ENCODE measurements at regions not wholly inside any gene's neighbourhood (a gene's known extent, or its start where the extent isn't known, plus 50 kb on each side); places are given as distances from the start of the nearest gene placed in this dataset.
"Not testable (repeated sequence)": the region's sequence is repeated elsewhere in the genome, so short reads cannot be mapped to it uniquely, and the experiment has no call there.

- not testable (repeated sequence) for H4K91ac ChIP-seq (ENCODE audit: low read length); H3K79me1 ChIP-seq (replicated peaks; ENCODE audit: low read length, poor library complexity, severe bottlenecking); H2BK5ac ChIP-seq (ENCODE audit: low read depth, low read length, poor library complexity, severe bottlenecking); H3K14ac ChIP-seq (ENCODE audit: low read length in 2 of 2); H2BK12ac ChIP-seq (ENCODE audit: low read length in 2 of 2); H2AK5ac ChIP-seq (ENCODE audit: low read length, severe bottlenecking); H3K27me3 ChIP-seq (ENCODE audit: control insufficient read depth in 1 of 2, insufficient read depth in 1 of 2, low read length in 2 of 2); H3K4ac ChIP-seq (ENCODE audit: low read depth in 1 of 2, low read length in 2 of 2); DNase-seq; H3K9ac ChIP-seq (ENCODE audit: low read length); H2BK15ac ChIP-seq (ENCODE audit: low read depth, poor library complexity, severe bottlenecking); H3K9me3 ChIP-seq (ENCODE audit: control insufficient read depth, low read length); H3K4me1 ChIP-seq (ENCODE audit: control insufficient read depth, insufficient read depth, low read depth, low read length); H2AFZ ChIP-seq (ENCODE audit: low read depth, low read length); H3K4me3 ChIP-seq (ENCODE audit: insufficient read depth in 1 of 2, low read depth in 1 of 2, low read length in 2 of 2); H3K23ac ChIP-seq (ENCODE audit: low read length in 2 of 2); H3K18ac ChIP-seq (ENCODE audit: low read depth in 1 of 2, low read length in 2 of 2); H3K36me3 ChIP-seq (ENCODE audit: control insufficient read depth in 1 of 2, insufficient read depth in 2 of 2, low read depth in 1 of 2, low read length in 2 of 2); H2BK120ac ChIP-seq (ENCODE audit: low read depth, low read length); H3K4me2 ChIP-seq (ENCODE audit: low read length, poor library complexity, severe bottlenecking); H3K27ac ChIP-seq (ENCODE audit: low read length, poor library complexity, severe bottlenecking); H4K8ac ChIP-seq (ENCODE audit: low read length)
- 74% methylated on average over 3 of the region's 3 CpGs for WGBS
Observed at GRCh38 chr7:115789473-115789872, 241.1 kb downstream of the TFEC start.

- no CpG with 5 or more reads among the region's 1 CpG for WGBS
- Histone ChIP-seq H4K91ac (ENCODE audit: low read length) (no peak overlapping the region), H2AFZ (ENCODE audit: low read depth, low read length) (no peak overlapping the region), H3K36me3 (ENCODE audit: control insufficient read depth in 1 of 2, insufficient read depth in 2 of 2, low read depth in 1 of 2, low read length in 2 of 2) (no peaks in the 10 kb centered on the region), H4K8ac (ENCODE audit: low read length) (no peak overlapping the region), H3K79me1 (replicated peaks; ENCODE audit: low read length, poor library complexity, severe bottlenecking) (no peaks in the 10 kb centered on the region), H3K4me1 (ENCODE audit: control insufficient read depth, insufficient read depth, low read depth, low read length) (no peaks in the 10 kb centered on the region), H3K4ac (ENCODE audit: low read depth in 1 of 2, low read length in 2 of 2) (no peak overlapping the region), H2BK120ac (ENCODE audit: low read depth, low read length) (no peak overlapping the region), H2BK12ac (ENCODE audit: low read length in 2 of 2) (no peak overlapping the region), H3K9me3 (ENCODE audit: control insufficient read depth, low read length) (no peaks in the 10 kb centered on the region), H2BK15ac (ENCODE audit: low read depth, poor library complexity, severe bottlenecking) (no peak overlapping the region), H3K23ac (ENCODE audit: low read length in 2 of 2) (no peak overlapping the region), H3K4me3 (ENCODE audit: insufficient read depth in 1 of 2, low read depth in 1 of 2, low read length in 2 of 2) (no peak overlapping the region), H3K14ac (ENCODE audit: low read length in 2 of 2) (no peak overlapping the region), H3K9ac (ENCODE audit: low read length) (no peak overlapping the region), H3K27me3 (ENCODE audit: control insufficient read depth in 1 of 2, insufficient read depth in 1 of 2, low read length in 2 of 2) (no peaks in the 10 kb centered on the region), H3K27ac (ENCODE audit: low read length, poor library complexity, severe bottlenecking) (no peak overlapping the region), H3K4me2 (ENCODE audit: low read length, poor library complexity, severe bottlenecking) (no peak overlapping the region), H2AK5ac (ENCODE audit: low read length, severe bottlenecking) (no peak overlapping the region), H2BK5ac (ENCODE audit: low read depth, low read length, poor library complexity, severe bottlenecking) (no peak overlapping the region), H3K18ac (ENCODE audit: low read depth in 1 of 2, low read length in 2 of 2) (no peak overlapping the region)
- no peak for DNase-seq
Observed at GRCh38 chr7:115782696-115783490, 247.7 kb downstream of the TFEC start.

GRCh38 chr7:115779561-115779960 is 251.0 kb downstream of the TFEC start:
- Histone ChIP-seq H2BK120ac (ENCODE audit: low read depth, low read length) (no peak overlapping the region), H3K9me3 (ENCODE audit: control insufficient read depth, low read length) (no peaks in the 10 kb centered on the region), H3K27me3 (ENCODE audit: control insufficient read depth in 1 of 2, insufficient read depth in 1 of 2, low read length in 2 of 2) (no peaks in the 10 kb centered on the region), H3K79me1 (replicated peaks; ENCODE audit: low read length, poor library complexity, severe bottlenecking) (no peaks in the 10 kb centered on the region), H2AK5ac (ENCODE audit: low read length, severe bottlenecking) (no peak overlapping the region), H3K4me2 (ENCODE audit: low read length, poor library complexity, severe bottlenecking) (no peak overlapping the region), H4K91ac (ENCODE audit: low read length) (no peak overlapping the region), H2BK12ac (ENCODE audit: low read length in 2 of 2) (no peak overlapping the region), H3K4me3 (ENCODE audit: insufficient read depth in 1 of 2, low read depth in 1 of 2, low read length in 2 of 2) (no peak overlapping the region), H4K8ac (ENCODE audit: low read length) (no peak overlapping the region), H3K27ac (ENCODE audit: low read length, poor library complexity, severe bottlenecking) (no peak overlapping the region), H3K4ac (ENCODE audit: low read depth in 1 of 2, low read length in 2 of 2) (no peak overlapping the region), H2BK15ac (ENCODE audit: low read depth, poor library complexity, severe bottlenecking) (no peak overlapping the region), H3K14ac (ENCODE audit: low read length in 2 of 2) (no peak overlapping the region), H2AFZ (ENCODE audit: low read depth, low read length) (no peak overlapping the region), H3K4me1 (ENCODE audit: control insufficient read depth, insufficient read depth, low read depth, low read length) (no peaks in the 10 kb centered on the region), H3K18ac (ENCODE audit: low read depth in 1 of 2, low read length in 2 of 2) (no peak overlapping the region), H3K23ac (ENCODE audit: low read length in 2 of 2) (no peak overlapping the region), H2BK5ac (ENCODE audit: low read depth, low read length, poor library complexity, severe bottlenecking) (no peak overlapping the region), H3K9ac (ENCODE audit: low read length) (no peak overlapping the region), H3K36me3 (ENCODE audit: control insufficient read depth in 1 of 2, insufficient read depth in 2 of 2, low read depth in 1 of 2, low read length in 2 of 2) (no peaks in the 10 kb centered on the region)
- DNase-seq: no peak

GRCh38 chr7:115775981-115776380 is 254.6 kb downstream of the TFEC start:
- Histone ChIP-seq H3K4me1 (ENCODE audit: control insufficient read depth, insufficient read depth, low read depth, low read length) (no peaks in the 10 kb centered on the region), H3K9me3 (ENCODE audit: control insufficient read depth, low read length) (no peaks in the 10 kb centered on the region), H3K14ac (ENCODE audit: low read length in 2 of 2) (no peak overlapping the region), H3K4me3 (ENCODE audit: insufficient read depth in 1 of 2, low read depth in 1 of 2, low read length in 2 of 2) (no peak overlapping the region), H2AK5ac (ENCODE audit: low read length, severe bottlenecking) (no peak overlapping the region), H4K91ac (ENCODE audit: low read length) (no peak overlapping the region), H2BK120ac (ENCODE audit: low read depth, low read length) (no peak overlapping the region), H2AFZ (ENCODE audit: low read depth, low read length) (no peak overlapping the region), H3K18ac (ENCODE audit: low read depth in 1 of 2, low read length in 2 of 2) (no peak overlapping the region), H4K8ac (ENCODE audit: low read length) (no peak overlapping the region), H2BK5ac (ENCODE audit: low read depth, low read length, poor library complexity, severe bottlenecking) (no peak overlapping the region), H3K27me3 (ENCODE audit: control insufficient read depth in 1 of 2, insufficient read depth in 1 of 2, low read length in 2 of 2) (no peaks in the 10 kb centered on the region), H2BK12ac (ENCODE audit: low read length in 2 of 2) (no peak overlapping the region), H3K9ac (ENCODE audit: low read length) (no peak overlapping the region), H3K36me3 (ENCODE audit: control insufficient read depth in 1 of 2, insufficient read depth in 2 of 2, low read depth in 1 of 2, low read length in 2 of 2) (no peaks in the 10 kb centered on the region), H3K79me1 (replicated peaks; ENCODE audit: low read length, poor library complexity, severe bottlenecking) (no peaks in the 10 kb centered on the region), H3K23ac (ENCODE audit: low read length in 2 of 2) (no peak overlapping the region), H3K27ac (ENCODE audit: low read length, poor library complexity, severe bottlenecking) (no peak overlapping the region), H3K4me2 (ENCODE audit: low read length, poor library complexity, severe bottlenecking) (no peak overlapping the region), H3K4ac (ENCODE audit: low read depth in 1 of 2, low read length in 2 of 2) (no peak overlapping the region), H2BK15ac (ENCODE audit: low read depth, poor library complexity, severe bottlenecking) (no peak overlapping the region)
- WGBS: 70% methylated on average over 1 of the region's 1 CpG
- DNase-seq: no peak
